Stomach (tissue), 8 donors: ENCODE measurements at regions not wholly inside any gene's neighbourhood (a gene's known extent, or its start where the extent isn't known, plus 50 kb on each side); places are given as distances from the start of the nearest gene placed in this dataset.
A peak's percentile ranks its signal among the peaks of the same experiment; 100 is the strongest.

Experiments used
- DNase-seq, 2 donors: peaks; one replicate each; pipeline versions ENCODE4 v3.0.0 to v3.0.0-alpha.2; 2013 to 2019
- H3K27ac ChIP-seq, 5 donors: fragments of 200-600 bp in 4 of 5; sonication (generic) in 4 of 5; one replicate each; pipeline ENCODE4 v1.5.1; 2013 to 2019; ENCODE audit warnings: mild to moderate bottlenecking in 1 of 5, moderate library complexity in 1 of 5
- H3K27me3 ChIP-seq, 3 donors: fragments of 200-600 bp; sonication (generic); one replicate each; pipeline ENCODE4 v1.5.1; 2017 to 2019; ENCODE audit warnings: mixed run types in 1 of 3
- H3K36me3 ChIP-seq, 4 donors: fragments of 200-600 bp; sonication (generic); 1 replicate in 3 of 4; 2 replicates in 1 of 4; pipeline ENCODE4 v1.5.1; 2016 to 2019
- H3K4me1 ChIP-seq, 4 donors: fragments of 200-600 bp; sonication (generic); one replicate each; pipeline ENCODE4 v1.5.1; 2016 to 2019
- H3K4me3 ChIP-seq, 4 donors: fragments of 200-600 bp; sonication (generic) in 3 of 4; one replicate each; pipeline ENCODE4 v1.5.1; 2016 to 2019; ENCODE audit warnings: mild to moderate bottlenecking in 1 of 4
- H3K9me3 ChIP-seq, 4 donors: fragments of 200-600 bp; sonication (generic); one replicate each; pipeline ENCODE4 v1.5.1; 2016 to 2019
- EP300 ChIP-seq: sonication (generic); formaldehyde crosslinking; IDR thresholded peaks from one replicate; pipeline ENCODE4 v1.6.1; 2017; ENCODE audit warnings: antibody characterized with exemption
- POLR2A ChIP-seq, 4 donors: fragments of 450-650 bp; IDR thresholded peaks; one replicate each; pipeline ENCODE4 v1.6.1; 2016; ENCODE audit warnings: antibody characterized with exemption in 4 of 4, control low read depth in 2 of 4, mild to moderate bottlenecking in 1 of 4, moderate library complexity in 1 of 4
- POLR2AphosphoS5 ChIP-seq, 3 donors: sonication (generic); formaldehyde crosslinking; IDR thresholded peaks; one replicate each; pipeline ENCODE4 v1.6.1; 2016; ENCODE audit warnings: antibody characterized with exemption in 3 of 3
- WGBS, 5 donors: extraction: QIAGEN DNeasy Blood & Tissue Kit in 3 of 5; methylation state at CpG; one replicate each; pipeline versions ENCODE4 v1.1.5 to v1.1.7; 2013 to 2018; 5-methylcytosine and 5-hydroxymethylcytosine counted together
- intact Hi-C: fragments of 100-400 bp; cut with DNase I; formaldehyde crosslinking; loops from one replicate; pipeline ENCODE4 v1.15.1; 2023; ENCODE audit warnings: low total_unique reads
- TF ChIP-seq, protein P1 (sequence below), 7 experiments: fragments of 450-650 bp in 4 of 7; fragments of 200-600 bp in 3 of 7; sonication (generic) in 3 of 7; IDR thresholded peaks; one replicate each; pipeline ENCODE4 v1.5.1; 2016 to 2019; ENCODE audit warnings: antibody characterized with exemption in 7 of 7, control low read depth in 2 of 7, mild to moderate bottlenecking in 1 of 7
- donor health status: healthy with polysubstance abuse.
- donor health status: Bipolar disorder and iron deficiency.
- donor health status: healthy.

DNA sequence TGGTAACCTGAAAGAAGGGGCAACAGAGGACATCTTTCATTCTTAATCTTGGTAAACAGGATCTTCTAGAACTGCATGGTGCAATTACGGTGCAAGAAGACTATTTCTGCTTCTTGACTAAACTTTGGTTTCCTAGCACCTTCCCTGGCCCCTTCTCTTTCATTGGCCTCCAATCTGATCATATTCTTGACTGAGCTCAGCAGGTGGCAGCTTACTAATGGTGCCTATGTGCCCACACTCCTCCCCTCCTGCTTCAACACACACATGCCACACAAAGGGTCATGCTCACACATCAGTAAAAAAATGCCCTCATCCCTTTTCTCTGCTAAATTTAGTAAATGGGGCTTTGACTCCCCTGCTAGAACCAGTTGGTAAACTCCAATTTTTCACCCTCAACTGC, 400.5 kb upstream of the MAOA start:
- Histone ChIP-seq H3K9me3 (peaks cover 0 to 7% (median 3%) of the 10 kb centered on the region in 4 donors), H3K36me3 (no peaks in the 10 kb centered on the region), H3K27me3 (no peaks in the 10 kb centered on the region), H3K4me3 (no peak overlapping the region), H3K4me1 (no peaks in the 10 kb centered on the region), H3K27ac (no peak overlapping the region)
- TF ChIP-seq POLR2AphosphoS5 (IDR thresholded peaks at IDR 0.05) (no peak), EP300 (no peak), POLR2A (IDR thresholded peaks at IDR 0.05) (no peak)
- TF ChIP-seq, protein P1, sequence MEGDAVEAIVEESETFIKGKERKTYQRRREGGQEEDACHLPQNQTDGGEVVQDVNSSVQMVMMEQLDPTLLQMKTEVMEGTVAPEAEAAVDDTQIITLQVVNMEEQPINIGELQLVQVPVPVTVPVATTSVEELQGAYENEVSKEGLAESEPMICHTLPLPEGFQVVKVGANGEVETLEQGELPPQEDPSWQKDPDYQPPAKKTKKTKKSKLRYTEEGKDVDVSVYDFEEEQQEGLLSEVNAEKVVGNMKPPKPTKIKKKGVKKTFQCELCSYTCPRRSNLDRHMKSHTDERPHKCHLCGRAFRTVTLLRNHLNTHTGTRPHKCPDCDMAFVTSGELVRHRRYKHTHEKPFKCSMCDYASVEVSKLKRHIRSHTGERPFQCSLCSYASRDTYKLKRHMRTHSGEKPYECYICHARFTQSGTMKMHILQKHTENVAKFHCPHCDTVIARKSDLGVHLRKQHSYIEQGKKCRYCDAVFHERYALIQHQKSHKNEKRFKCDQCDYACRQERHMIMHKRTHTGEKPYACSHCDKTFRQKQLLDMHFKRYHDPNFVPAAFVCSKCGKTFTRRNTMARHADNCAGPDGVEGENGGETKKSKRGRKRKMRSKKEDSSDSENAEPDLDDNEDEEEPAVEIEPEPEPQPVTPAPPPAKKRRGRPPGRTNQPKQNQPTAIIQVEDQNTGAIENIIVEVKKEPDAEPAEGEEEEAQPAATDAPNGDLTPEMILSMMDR (IDR thresholded peaks at IDR 0.05): no peak
- intact Hi-C loops: no loop called here
- 80 to 95% (median 89%) methylated on average over 1 of the region's 1 CpG for WGBS, 5 donors
- no peak for DNase-seq

DNA sequence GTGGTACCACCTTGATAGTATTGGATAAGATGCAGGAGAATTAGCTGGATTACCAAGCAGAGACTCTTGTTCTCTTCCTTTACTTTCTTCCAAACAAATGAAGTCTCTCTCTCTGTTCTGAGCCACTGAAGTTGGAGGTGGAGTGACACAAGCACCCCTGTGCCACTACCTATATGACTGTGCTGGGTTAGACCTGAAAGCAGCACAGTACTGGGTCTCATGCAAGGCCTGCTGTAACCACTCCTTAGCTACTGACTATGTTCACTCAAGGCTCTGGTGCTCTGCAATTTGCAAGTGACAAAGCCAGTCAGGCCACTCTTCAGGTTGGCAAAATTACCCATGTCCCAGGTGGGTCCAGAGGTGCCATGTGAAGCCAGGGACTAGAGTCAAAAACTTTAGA, 389.6 kb upstream of the MAOA start:
- DNase-seq: no peak
- H3K4me1 ChIP-seq: no peaks in the 10 kb centered on the region
- H3K4me3 ChIP-seq: no peak overlapping the region
- no peaks in the 10 kb centered on the region for H3K36me3 ChIP-seq
- H3K27ac ChIP-seq: no peak overlapping the region
- intact Hi-C loops: no loop called here
- peaks cover 0 to 9% (median 1%) of the 10 kb centered on the region in 4 donors for H3K9me3 ChIP-seq
- TF ChIP-seq, protein P1 (IDR thresholded peaks at IDR 0.05): no peak
- TF ChIP-seq POLR2AphosphoS5 (IDR thresholded peaks at IDR 0.05) (no peak), POLR2A (IDR thresholded peaks at IDR 0.05) (no peak), EP300 (no peak)
- no peaks in the 10 kb centered on the region for H3K27me3 ChIP-seq

DNA sequence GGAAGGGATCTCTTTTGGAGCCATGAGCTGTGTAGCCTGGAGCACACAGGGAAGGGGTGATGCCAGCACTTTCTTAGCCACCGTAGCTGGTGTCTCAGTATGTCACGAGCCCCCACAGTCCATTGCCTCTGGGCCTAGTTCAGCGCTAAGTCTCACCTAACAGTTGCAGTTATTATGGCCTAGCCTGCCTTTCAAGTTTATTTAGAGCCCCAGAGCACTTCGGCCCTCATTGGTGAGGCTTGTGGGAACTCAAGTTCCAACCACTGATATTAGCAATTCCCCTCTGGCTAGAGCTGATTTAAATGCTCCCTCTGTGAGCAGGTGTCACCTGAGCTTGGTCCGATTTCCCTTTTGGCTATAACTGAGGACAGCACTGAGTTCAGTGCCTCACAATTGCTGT, 388.4 kb upstream of the MAOA start:
- H3K4me3 ChIP-seq: no peak overlapping the region
- no peaks in the 10 kb centered on the region for H3K27me3 ChIP-seq
- no peak overlapping the region for H3K27ac ChIP-seq
- 71 to 94% (median 83%) methylated on average over 1 to 5 of the region's 5 CpGs for WGBS, 5 donors
- H3K4me1 ChIP-seq: no peaks in the 10 kb centered on the region
- no peak for TF ChIP-seq POLR2AphosphoS5 (IDR thresholded peaks at IDR 0.05)
- TF ChIP-seq EP300: no peak
- no peak for TF ChIP-seq POLR2A (IDR thresholded peaks at IDR 0.05)
- TF ChIP-seq, protein P1 (IDR thresholded peaks at IDR 0.05): no peak
- H3K36me3 ChIP-seq: no peaks in the 10 kb centered on the region
- H3K9me3 ChIP-seq: peaks cover 0 to 9% (median 1%) of the 10 kb centered on the region in 4 donors
- intact Hi-C loops: no loop called here
- DNase-seq: no peak

DNA sequence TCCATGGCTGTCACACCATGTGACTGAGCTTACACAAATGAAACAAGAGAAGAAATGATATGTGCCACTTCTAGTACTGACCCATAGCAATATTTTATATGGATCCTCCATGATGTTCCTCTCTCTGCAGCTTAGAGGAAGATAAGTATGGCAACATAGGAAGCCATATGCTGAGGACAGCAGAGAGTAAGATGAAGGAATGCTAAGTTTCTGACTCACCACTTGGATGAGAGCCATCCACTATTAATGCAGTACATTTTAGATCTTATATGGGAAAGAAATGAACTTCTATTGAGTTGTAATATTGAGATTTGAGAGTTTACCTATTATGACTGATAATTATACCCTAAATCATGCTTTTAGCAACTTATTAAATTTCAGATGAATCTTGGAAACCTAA, 386.9 kb upstream of the MAOA start:
- intact Hi-C loops: no loop called here
- no peaks in the 10 kb centered on the region for H3K4me1 ChIP-seq
- no peaks in the 10 kb centered on the region for H3K27me3 ChIP-seq
- peaks cover 0 to 9% (median 1%) of the 10 kb centered on the region in 4 donors for H3K9me3 ChIP-seq
- no peak overlapping the region for H3K27ac ChIP-seq
- TF ChIP-seq POLR2A (IDR thresholded peaks at IDR 0.05) (no peak), POLR2AphosphoS5 (IDR thresholded peaks at IDR 0.05) (no peak), EP300 (no peak)
- TF ChIP-seq, protein P1 (IDR thresholded peaks at IDR 0.05): no peak
- DNase-seq: peak in 1 of 2 donors; percentile 16
- no peak overlapping the region for H3K4me3 ChIP-seq
- H3K36me3 ChIP-seq: no peaks in the 10 kb centered on the region
